Loucy (cell line): ENCODE measurements at regions not wholly inside any gene's neighbourhood (a gene's known extent, or its start where the extent isn't known, plus 50 kb on each side); places are given as distances from the start of the nearest gene placed in this dataset.

Experiments
- H2AFZ ChIP-seq: fragments of 200-600 bp; sonication (generic); 2 replicates; pipeline ENCODE4 v1.6.0; 2016; ENCODE audit warnings: antibody characterized with exemption, mild to moderate bottlenecking, low read length, moderate library complexity
- H3F3A ChIP-seq: fragments of 200-600 bp; 2 replicates; pipeline ENCODE4 v1.6.0; 2016; ENCODE audit warnings: antibody characterized with exemption, low read depth, mild to moderate bottlenecking
- H3K27me3 ChIP-seq: fragments of 200-600 bp; sonication (generic); 2 replicates; pipeline ENCODE4 v1.6.1; 2014; ENCODE audit warnings: low read length, mild to moderate bottlenecking; ENCODE audit not compliant: insufficient read depth, poor library complexity, severe bottlenecking
- H3K36me3 ChIP-seq: fragments of 200-600 bp; sonication (generic); 2 replicates; pipeline ENCODE4 v1.6.1; 2016; ENCODE audit warnings: low read length; ENCODE audit not compliant: insufficient read depth
- H3K4me1 ChIP-seq: fragments of 200-600 bp; sonication (generic); 2 replicates; pipeline ENCODE4 v1.5.1; 2014; ENCODE audit warnings: low read length, mild to moderate bottlenecking; ENCODE audit not compliant: insufficient read depth, poor library complexity, severe bottlenecking
- H3K4me2 ChIP-seq: fragments of 200-600 bp; sonication (generic); 2 replicates; pipeline ENCODE4 v1.6.0; 2014; ENCODE audit warnings: antibody characterized with exemption, low read length, low read depth, mild to moderate bottlenecking; ENCODE audit not compliant: poor library complexity, severe bottlenecking
- H3K4me3 ChIP-seq: fragments of 200-600 bp; sonication (generic); 2 replicates; pipeline ENCODE4 v1.5.1; 2014; ENCODE audit warnings: low read length, mild to moderate bottlenecking, mixed read lengths; ENCODE audit not compliant: poor library complexity, severe bottlenecking
- H3K79me2 ChIP-seq: fragments of 200-600 bp; sonication (generic); 2 replicates; pipeline ENCODE4 v1.6.1; 2014; ENCODE audit warnings: low read length; ENCODE audit not compliant: insufficient read depth
- H3K9ac ChIP-seq: fragments of 200-600 bp; sonication (generic); 2 replicates; pipeline ENCODE4 v1.6.0; 2014; ENCODE audit warnings: mild to moderate bottlenecking, low read depth, low read length, moderate library complexity; ENCODE audit not compliant: poor library complexity, severe bottlenecking
- H3K9me2 ChIP-seq: fragments of 200-600 bp; sonication (generic); replicated peaks from 2 replicates; pipeline ENCODE4 v1.6.1; 2016; ENCODE audit warnings: low read depth, low read length, mixed read lengths
- H3K9me3 ChIP-seq: fragments of 200-600 bp; sonication (generic); 2 replicates; pipeline ENCODE4 v1.6.1; 2014; ENCODE audit warnings: mild to moderate bottlenecking, antibody characterized with exemption, low read length, low read depth; ENCODE audit not compliant: insufficient read depth
- H4K20me1 ChIP-seq: fragments of 200-600 bp; sonication (generic); 2 replicates; pipeline ENCODE4 v1.6.0; 2014; ENCODE audit warnings: antibody characterized with exemption, low read length, mild to moderate bottlenecking; ENCODE audit not compliant: insufficient read depth, poor library complexity, severe bottlenecking
- CTCF ChIP-seq: fragments of 200-600 bp; sonication (generic); conservative IDR thresholded peaks from 2 replicates; pipeline ENCODE4 v1.5.1; 2014; ENCODE audit warnings: mild to moderate bottlenecking, antibody characterized with exemption, low read length
- EZH2phosphoT487 ChIP-seq: fragments of 200-600 bp; IDR thresholded peaks from 2 replicates; pipeline ENCODE4 v1.6.1; 2018; ENCODE audit warnings: antibody characterized with exemption, mild to moderate bottlenecking, moderate library complexity, borderline replicate concordance

- Histone ChIP-seq H3K4me3 (no peak overlapping the region), H3K36me3 (no peaks in the 10 kb centered on the region), H2AFZ (no peak overlapping the region), H3K9ac (no peak overlapping the region), H3K4me1 (no peaks in the 10 kb centered on the region), H4K20me1 (no peaks in the 10 kb centered on the region), H3K9me2 (no peaks in the 10 kb centered on the region), H3F3A (no peaks in the 10 kb centered on the region), H3K9me3 (no peaks in the 10 kb centered on the region), H3K79me2 (no peaks in the 10 kb centered on the region), H3K4me2 (no peak overlapping the region), H3K27me3 (no peaks in the 10 kb centered on the region)
- TF ChIP-seq EZH2phosphoT487 = no peak
- TF ChIP-seq CTCF = no peak
Observed at GRCh38 chr22:35203583-35203982, 53.7 kb upstream of the HMGXB4 start.

- TF ChIP-seq CTCF (no peak), EZH2phosphoT487 (no peak)
Observed at GRCh38 chr22:35204807-35205775, 52.2 kb upstream of the HMGXB4 start.

GRCh38 chr22:35205961-35206360 is 51.3 kb upstream of the HMGXB4 start:
- H3K4me2 ChIP-seq = no peak overlapping the region
- no peak overlapping the region for H2AFZ ChIP-seq
- H3K9ac ChIP-seq = no peak overlapping the region
- no peaks in the 10 kb centered on the region for H3F3A ChIP-seq
- no peaks in the 10 kb centered on the region for H3K4me1 ChIP-seq
- H3K4me3 ChIP-seq = no peak overlapping the region
- TF ChIP-seq CTCF (no peak), EZH2phosphoT487 (no peak)
- no peaks in the 10 kb centered on the region for H3K9me3 ChIP-seq
- H3K79me2 ChIP-seq = no peaks in the 10 kb centered on the region
- H3K27me3 ChIP-seq = no peaks in the 10 kb centered on the region
- H4K20me1 ChIP-seq = no peaks in the 10 kb centered on the region
- no peaks in the 10 kb centered on the region for H3K9me2 ChIP-seq
- H3K36me3 ChIP-seq = no peaks in the 10 kb centered on the region

More at GRCh38 chr22:35204807-35205775, 52.2 kb upstream of the HMGXB4 start:
- no peaks in the 10 kb centered on the region for H3K79me2 ChIP-seq
- no peaks in the 10 kb centered on the region for H3K36me3 ChIP-seq
- H3K4me1 ChIP-seq = no peaks in the 10 kb centered on the region
- H3K9me3 ChIP-seq = no peaks in the 10 kb centered on the region
- H3K27me3 ChIP-seq = no peaks in the 10 kb centered on the region
- no peaks in the 10 kb centered on the region for H3K9me2 ChIP-seq
- H3F3A ChIP-seq = no peaks in the 10 kb centered on the region
- no peaks in the 10 kb centered on the region for H4K20me1 ChIP-seq
- H2AFZ ChIP-seq = no peak overlapping the region
- no peak overlapping the region for H3K4me3 ChIP-seq
- no peak overlapping the region for H3K4me2 ChIP-seq
- H3K9ac ChIP-seq = no peak overlapping the region
